ENCODE measurements at regions not wholly inside any gene's neighbourhood (a gene's known extent, or its start where the extent isn't known, plus 50 kb on each side); places are given as distances from the start of the nearest gene placed in this dataset.
A peak's percentile ranks its signal among the peaks of the same experiment; 100 is the strongest.

DNA sequence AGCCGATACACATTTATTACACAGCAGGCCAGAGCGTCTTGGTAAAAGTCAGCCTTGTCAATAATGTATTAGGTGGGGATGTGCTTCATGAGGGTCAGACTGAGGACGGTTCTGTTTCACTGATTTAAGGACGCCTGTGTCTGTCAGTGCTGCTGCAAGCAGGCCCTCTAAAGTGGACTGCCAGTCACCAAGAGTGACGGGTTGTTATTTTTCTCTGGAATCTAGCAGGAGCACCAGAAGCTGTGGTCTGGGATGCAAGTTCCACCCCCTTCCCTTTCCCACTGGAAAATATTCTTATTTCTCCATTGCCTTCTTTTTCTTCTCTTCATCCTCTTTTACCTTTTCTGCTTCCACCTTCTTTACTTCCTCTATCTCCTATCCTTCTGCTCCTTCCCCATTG is 191.2 kb upstream of the NCAM1 start:
- no peak for DNase-seq

DNA sequence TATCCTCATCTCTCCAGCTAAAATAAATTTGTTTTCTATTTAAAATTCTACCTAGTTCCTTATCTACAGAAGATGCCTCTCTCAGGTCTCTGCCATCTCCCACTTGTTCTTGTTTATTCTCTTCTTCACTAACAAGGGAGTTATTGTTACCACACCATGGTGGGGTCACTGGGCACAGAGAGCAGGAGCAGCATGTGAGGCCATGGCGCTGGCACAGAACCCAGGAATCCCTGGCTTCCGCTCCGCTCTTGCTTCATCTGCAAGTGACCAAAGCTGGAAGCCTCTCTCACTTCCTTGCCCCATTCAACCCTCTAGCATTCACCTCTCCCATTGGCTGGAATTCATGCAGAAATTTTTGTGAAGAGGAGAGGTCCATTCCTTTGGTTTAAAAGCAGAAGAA is 190.7 kb upstream of the NCAM1 start:
- DNase-seq: no peak

DNA sequence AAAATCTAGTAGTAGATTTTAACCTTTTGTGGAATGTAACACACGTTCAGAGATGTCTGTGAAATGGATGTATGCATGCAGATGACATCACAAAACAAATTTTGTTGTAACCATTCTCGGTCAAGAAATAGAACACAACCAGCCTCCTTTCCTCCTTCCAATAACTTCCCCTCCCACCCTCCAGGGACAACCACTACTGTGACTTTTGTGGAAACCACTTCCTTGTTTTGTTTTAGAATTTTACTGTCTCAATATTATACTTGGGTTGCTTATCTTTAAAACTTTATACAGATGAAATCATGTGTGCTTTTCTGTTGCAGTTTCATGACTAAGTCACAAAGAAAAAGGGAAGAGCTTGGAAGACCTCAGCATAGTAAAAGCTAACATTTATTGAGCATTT is 189.4 kb upstream of the NCAM1 start:
- DNase-seq: peak; percentile 71

DNA sequence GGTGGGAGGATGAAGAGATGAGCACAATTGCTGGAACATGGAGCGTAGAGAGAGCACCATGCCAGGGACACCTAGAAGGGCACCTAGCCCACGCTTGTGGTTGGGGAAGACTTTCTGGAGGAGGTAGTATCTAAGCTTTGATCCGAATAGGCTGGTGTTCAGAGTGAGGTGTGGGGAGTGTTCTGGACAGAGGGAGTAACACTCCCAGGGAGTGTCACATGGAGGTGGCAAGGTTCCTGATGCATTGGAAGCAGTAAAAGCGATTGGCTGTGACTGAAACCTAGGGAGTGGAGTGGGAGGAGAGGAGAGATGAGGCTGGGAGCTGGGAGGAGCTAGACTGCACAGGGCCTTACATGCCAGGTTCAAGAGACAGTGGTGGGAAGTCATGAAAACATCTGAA is 188.0 kb upstream of the NCAM1 start:
- DNase-seq: no peak

DNA sequence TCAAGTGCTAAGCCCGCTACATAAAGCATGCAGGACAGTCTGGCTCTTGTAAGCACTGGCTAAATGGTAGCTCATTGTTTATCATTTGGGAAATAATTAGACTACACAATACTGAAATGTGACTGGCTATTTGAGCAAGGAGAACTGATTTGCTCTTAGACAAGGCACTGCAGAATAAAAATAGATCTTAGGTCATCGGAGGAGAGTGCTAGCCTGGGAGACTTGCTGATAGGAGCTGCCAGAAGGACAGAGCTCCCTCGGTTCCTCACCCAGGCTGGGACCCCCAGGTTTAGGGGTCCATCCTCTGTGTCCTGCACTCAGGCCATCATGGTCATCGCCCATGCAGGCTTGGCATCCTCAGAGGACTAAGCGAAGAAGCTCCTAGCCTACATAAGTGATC is 184.4 kb upstream of the NCAM1 start:
- no peak for DNase-seq

DNA sequence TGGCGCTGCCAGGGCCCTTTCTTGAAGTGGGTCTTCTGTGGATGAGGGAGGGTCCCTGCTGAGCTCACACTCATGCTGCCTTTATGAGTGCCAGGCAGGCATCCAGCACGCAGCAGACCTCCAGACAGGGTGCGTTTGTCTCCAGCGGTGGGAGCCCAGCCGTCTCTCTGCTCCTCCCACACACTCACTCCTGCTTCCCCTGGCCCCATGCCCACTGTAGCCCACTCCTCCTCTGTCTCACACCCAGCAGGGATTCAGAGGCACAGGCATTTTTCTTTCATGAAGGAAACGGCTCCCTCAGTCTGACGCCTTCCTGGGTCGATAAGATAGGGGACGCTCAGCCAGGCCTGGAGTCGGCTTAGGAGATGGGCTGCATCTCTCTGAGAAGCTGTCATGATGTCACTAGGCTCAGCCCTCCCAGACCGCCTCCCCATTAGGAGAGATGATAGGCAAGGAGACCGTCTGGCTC is 183.9 kb upstream of the NCAM1 start:
- no peak for DNase-seq

DNA sequence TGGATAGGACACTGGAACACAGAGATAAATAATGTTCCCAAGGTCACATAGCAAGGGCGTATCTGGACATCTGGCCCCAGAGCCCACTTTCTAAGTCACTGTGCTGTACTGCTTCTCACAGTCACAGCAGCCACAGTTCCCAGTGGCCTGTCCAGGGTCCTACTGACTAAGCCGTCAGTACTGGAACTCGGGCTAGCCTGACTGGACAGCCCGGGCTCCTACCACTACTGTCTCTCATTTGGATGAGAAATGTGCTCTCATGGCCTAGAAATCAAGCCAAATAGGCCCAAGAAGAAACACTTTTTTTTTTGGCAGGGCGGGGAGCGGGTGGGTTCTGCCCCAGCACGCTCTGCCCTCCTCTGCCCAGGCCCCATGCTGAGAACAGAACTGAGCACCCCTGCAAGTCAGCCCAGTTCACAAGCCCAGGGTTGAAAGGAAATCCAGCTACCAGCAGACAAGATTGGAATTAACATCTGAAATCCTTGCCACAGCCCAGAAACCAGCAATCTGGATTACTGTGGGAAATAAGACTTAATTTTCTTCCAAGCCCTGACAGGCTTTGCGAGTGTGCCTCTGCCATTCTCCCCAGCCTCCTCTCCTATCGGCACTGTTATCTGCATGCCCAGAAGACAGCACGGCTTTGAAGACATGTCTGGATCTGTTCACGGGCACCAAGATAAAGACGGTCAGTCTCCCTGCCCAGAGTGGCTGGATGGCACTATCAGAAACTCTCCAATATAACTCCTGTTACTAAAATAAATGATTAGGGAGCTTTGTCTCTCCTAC is 182.9 kb upstream of the NCAM1 start:
- DNase-seq: no peak

DNA sequence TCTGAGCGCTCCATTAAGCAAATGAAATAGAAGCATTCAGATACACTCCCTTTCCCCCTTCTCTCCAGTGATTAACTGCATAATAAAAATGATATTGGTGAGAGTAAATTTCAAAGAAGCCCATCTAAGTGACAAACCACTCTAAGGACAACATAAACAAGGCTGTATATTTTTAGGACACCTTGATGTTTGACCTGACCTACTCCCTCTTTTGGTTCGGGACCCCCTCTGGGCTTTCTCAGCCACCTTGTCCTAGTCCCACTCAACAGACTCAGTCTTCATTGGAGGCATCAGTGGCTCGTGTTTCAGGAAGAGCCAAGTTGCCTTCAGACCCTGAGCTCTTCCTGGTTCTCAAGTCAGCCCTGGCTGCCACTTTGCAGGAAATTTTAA is 182.3 kb upstream of the NCAM1 start:
- no peak for DNase-seq

DNA sequence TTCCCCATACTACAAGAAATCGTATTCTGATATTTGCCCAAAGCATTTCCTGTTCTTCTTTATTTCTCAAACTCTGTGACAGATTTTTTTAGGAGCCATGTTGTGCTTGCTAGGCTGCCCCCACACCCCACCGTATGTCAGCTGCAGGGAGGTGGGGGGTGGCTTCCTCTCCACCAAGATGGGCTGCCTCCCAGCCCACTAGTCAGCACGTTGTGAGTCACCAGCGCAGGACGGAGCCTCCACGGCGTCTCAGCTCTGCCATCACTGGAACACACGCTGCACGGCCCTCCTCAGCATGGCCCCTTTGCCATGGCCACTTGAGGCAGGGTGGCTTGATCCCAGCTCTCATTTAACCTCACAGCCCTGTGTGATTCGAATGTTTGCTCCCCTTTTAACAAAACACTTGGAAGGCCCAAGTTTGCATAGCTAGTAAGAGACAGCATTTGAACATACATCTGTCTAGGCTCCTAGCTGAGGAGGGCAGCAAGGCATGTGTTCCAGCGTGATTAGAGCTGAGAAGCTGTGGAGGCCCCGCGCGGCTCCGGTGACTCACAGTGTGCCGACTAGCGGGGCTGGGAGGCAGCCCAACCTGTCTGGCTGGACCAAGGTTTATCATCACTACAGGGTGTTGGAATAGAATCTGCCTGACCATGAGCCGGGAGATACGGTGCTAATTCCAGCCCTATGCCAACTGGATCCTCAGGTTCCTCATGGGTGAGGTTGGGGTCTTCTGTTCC is 180.7 kb upstream of the NCAM1 start:
- no peak for DNase-seq

DNA sequence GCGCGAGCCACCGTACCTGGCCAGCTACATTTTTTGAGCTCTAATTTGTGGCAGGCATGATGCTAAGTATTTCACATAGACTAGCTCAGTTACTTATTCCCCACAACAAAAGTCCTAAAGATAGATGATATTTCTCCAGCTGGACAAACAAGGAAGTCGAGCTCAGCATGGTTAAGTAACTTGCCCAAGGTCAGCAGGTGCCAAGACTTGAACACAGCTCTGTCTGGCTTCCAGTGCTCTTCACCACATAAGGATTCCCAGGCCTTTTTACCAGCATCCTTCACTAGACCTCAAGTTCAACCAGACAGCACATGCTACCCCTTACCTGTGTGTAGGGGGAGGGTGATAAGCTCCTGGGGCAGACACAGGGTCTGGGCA is 177.3 kb upstream of the NCAM1 start:
- DNase-seq: no peak

DNA sequence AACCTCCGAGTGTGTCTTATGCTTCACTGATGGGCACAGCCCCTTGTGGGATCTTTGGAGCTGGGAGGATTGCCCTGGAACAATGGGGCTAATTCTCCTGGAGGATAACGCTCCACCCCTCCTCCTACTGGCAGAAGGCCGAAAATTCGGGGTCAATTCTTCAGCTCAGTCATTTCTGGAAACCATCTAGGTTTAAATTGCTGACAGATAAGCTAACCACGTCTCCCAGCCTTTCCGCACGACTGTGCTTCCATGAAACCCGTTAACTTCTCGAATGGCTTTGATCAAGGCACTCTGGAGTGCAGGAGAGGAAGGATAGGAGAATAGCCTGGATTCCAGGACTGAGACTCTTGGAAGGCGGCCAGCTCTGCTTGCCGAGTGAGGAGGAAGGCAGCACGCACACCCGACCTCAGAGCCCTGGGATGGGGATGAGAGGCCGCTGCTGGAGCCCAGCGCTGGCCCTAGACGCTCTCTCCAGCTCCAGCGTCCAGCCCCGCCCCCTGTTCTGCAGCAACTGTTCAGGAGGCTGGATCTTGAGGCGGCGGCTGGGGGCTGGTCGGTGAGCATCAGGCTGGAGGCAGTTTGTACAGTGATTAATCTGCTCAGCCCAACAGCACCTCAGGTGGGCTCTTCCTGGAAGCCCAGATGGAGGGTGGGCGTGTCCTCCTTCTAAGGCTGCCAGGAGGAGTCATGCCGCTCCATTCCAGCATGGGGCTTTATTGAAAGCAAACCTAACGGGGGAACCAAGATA is 176.7 kb upstream of the NCAM1 start:
- no peak for DNase-seq

DNA sequence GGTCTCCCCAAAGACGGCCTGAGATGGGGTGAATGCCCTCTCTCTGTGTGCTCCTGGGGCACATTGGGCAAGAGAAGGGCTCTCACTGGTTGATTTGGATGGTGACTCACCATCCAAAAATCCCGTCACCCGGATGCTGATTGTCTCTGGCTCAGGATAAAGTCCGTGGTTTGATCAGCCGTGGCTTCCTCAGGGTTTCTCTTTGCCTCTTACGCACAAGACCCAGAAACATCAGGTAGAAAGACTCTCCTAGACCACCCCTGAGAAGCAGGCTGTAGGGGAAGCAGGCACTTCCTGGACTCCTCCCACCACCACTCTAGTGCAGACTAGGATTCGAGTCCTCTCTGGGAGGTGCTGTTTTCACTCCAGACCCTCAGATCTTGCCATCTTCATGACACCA is 176.1 kb upstream of the NCAM1 start:
- DNase-seq: no peak

DNA sequence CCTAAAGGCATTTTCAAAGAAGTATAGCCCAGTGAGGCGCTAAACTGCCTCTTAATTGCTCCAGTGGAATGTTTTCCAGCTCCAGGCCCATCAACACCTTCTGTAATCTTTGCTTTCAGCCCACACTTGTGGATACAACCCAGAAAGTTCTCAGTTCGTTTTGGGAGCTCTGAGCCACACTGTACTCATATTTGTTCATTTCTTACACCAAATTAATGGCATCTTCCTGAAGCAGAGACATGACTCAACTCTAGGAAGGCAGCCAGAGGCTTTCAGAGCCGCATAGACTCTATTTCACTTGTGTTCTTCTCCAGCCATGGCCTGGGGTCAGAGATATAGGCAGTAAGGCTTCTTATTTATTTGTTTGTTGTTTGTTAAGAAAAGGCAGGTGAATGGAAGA is 175.5 kb upstream of the NCAM1 start:
- no peak for DNase-seq

DNA sequence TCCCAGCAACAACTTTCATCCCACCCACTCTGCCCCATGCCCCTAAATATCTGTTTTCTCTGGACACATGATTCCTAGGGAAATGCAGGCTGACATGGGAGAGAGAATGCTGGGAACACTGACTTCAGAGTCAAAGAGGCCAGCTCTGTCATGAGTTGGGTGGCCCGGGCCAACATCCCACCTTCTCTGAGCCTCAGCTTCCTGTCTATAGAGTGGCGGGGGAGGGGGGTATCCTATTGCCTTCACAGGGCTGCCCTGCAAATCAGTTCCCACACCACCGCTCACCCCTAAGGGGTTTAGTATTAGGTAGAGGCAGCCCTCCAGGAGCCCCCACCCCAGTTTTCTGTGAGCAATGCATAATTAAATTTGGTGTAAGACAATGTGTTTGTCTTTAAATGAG is 175.0 kb upstream of the NCAM1 start:
- no peak for DNase-seq

DNA sequence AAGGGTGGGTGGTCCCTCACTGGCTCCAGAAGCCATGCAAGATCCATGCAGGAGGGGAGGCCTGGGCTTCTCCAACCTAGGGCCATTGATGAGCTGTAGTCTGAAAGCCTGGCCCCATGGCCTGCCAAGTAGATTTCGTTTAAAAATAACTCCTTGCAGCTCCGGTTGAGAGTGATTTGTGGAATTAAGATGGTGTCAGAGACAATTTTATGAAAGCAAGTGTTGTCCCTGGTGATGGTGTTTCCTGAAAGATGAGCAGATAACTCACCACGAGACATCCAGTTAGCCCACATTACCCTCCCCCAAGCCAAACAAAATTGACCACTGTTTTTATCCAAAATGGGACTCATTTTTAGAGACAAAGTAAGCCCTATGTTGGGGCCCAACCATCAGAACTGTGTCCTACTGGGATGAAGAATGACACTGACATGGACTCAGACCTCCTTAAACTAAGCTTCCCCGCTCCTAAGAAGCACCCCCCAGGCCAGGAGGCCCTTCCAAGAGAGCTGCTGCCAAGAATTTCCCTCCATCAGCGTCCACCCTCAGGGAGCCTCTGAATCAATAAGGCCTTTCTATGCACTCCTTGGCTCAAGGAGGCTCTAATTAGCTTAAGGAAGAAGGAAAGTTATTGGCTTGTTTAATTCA is 174.2 kb upstream of the NCAM1 start:
- no peak for DNase-seq

DNA sequence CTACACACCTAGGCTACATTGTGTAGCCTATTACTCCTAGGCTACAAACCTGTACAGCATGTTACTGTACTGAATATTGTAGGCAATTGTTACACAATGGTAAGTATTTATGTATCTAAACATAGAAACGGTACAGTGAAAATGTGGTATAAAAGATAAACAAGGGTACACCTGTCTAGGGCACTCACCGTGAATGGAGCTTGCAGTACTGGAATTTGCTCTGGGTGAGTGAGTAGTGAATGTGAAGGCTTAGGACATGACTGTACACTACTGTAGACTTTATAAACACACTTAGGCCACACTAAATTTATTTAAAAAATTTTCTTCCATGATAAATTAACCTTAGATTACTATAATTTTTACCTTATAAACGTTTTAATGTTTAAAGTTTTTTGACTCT is 171.7 kb upstream of the NCAM1 start:
- no peak for DNase-seq

DNA sequence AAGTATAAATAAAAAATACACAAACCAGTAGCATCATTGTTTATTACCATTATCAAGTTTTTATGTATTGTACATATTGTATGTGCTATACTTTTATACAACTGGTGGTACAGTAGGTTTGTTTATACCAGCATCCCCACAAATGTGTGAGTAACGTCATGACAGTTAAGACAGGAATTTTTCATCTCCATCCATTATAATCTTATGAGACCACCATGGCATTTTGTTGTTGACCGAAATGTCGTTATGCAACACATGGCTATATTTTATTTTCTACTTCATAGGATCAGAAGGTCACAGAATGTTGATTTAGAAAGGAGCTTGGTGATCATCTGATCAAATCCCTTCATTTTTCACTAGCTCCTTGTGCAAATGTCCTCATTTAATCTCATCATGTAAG is 170.9 kb upstream of the NCAM1 start:
- no peak for DNase-seq

DNA sequence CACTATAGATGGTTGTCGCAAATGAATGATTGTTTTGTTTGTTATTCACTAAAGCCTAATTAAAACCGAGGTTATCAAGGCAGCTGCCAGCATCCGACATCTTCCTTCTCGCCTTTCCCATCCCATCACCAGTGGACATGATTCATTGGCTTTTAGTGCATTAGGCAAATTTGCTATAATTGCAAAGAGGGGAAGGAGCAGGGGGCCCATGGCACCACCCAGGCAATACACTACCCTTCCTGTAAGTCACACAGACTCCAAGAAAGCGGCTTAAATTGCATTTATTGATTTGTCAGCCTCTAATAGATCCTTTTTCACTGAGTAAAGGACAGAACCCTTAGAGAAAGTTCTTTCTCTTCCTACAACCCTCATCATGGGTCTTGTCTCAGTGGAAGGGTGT is 169.2 kb upstream of the NCAM1 start:
- no peak for DNase-seq

DNA sequence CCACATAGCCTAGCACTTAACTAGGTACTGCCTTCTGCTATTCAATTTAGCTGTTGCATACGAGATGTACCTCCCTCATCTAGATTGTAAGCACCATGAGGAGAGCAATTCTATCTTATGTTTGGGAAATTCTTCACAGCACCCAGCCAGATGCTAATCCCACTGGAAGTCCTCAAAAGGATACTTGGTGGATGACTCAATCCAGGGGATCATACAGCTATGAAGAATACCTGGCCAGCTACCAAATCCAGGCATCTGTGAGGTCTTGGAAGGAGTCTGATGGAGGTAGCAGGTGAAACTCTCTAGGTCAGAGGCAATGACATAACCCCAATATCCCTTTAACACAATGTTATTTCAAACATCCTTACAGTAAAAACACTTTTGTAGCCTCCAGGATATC is 167.8 kb upstream of the NCAM1 start:
- DNase-seq: no peak

DNA sequence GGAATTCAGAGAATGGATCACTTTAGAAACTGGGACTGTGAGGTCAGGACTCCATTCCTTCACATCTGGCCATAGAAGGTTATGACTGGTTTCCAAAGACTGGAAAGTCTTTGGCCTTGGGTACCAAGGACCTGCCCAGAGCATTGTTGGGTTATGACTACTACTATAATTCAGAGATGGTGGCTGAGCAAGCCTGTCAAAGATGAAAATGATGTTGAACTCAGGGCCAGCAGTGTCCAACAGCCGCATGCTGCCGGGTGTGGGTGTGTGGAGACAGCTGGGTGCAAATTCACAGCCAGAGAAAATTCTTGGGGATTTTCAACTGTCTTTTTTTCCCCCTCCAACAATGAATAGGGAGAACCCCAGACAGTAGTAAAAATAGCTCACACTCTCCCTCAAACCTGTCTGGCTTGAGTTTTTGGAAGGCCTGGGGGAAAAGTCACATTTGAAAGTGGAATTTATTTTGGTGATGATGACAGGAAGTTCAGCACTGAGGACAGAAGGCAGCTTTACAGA is 166.8 kb upstream of the NCAM1 start:
- DNase-seq: no peak

DNA sequence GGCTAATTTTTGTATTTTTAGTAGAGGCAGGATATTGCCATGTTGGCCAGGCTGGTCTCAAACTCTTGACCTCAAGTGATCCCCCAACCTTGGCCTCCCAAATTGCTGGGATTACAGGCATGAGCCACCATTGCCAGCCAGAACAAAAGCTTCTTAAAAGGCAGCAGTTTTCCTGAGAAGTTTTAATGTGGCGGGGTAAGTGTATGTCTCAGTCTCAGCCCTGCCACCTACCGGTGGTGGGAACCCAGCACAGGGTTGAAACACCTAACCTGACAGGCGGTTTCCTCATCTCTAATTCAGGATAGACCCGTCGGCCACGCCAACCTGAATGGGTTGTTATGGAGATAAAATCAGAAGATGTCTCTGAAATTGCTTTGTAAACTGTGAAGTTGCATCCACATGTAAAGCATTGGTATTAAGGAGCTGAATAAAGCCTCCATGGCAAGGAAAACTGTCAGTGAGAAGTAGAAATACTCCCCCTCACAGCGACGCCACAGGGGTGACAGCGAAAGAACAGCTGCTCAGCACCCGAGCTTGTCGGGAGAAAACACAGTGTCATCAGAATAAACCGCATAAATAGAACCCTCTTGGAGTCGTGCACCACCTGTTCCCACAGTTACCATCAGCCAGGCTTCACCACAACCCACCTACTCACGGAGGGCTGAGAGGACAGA is 165.9 kb upstream of the NCAM1 start:
- DNase-seq: peak; percentile 66

DNA sequence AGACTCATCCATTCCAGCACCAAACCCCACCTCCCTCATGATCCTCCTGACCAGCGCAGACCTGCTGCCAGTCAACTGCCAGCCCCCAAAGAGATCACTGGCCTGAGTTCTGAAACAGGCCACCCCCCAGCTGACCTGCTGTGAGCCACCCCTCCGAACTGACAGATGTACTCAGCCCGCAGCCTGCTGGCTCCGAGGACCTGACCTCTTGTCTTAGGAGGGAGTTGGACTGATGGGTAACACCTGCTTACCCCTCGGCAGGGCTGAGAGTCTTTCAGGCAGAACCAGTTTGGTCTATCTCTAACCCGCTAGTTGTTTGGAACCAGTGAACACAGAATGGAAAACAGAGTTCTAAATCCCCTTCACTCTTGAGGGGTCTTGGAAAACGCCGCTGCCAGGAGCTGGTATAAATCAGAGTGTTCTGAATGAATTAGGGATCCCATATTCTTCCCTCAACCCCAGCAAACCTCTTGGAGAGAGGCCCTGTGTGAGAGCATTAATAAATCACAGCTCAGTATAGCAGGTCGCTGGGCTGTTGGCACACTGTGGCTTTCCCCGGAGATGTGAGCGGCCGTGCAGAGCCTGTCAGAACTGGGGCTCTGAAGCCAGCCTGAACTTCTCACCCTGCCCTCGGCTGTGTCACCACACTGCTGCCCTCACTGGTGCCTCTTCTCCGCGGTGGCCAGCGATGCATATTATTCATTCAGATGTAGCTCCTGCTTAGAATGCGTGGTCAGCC is 165.1 kb upstream of the NCAM1 start:
- no peak for DNase-seq
